Natural killer cell (primary cell): ENCODE measurements at regions not wholly inside any gene's neighbourhood (a gene's known extent, or its start where the extent isn't known, plus 50 kb on each side); places are given as distances from the start of the nearest gene placed in this dataset.

ENCODE experiments used
- ATAC-seq, 3 donors: fragments of 150-1000 bp in 2 of 3; fragments of 200-7000 bp in 1 of 3; cut with Tn5 transposase; 1 replicate in 1 of 3; 2 replicates in 2 of 3; pipeline ENCODE4 v1.10.0; 2021; ENCODE audit warnings: mild to moderate bottlenecking in 2 of 3, moderate library complexity in 2 of 3
- DNase-seq, 2 donors: peaks; one replicate each; pipeline versions ENCODE4 v3.0.0 to v3.0.0-alpha.2; 2013 to 2021; ENCODE audit warnings: mixed read lengths in 1 of 2
- H3K27ac ChIP-seq: one replicate; pipeline ENCODE4 v1.5.1; 2013; ENCODE audit warnings: mild to moderate bottlenecking, low read length
- H3K27me3 ChIP-seq: one replicate; pipeline ENCODE4 v1.6.1; 2013; ENCODE audit warnings: low read length; ENCODE audit not compliant: control insufficient read depth, insufficient read depth
- H3K36me3 ChIP-seq: one replicate; pipeline ENCODE4 v1.6.1; 2013; ENCODE audit warnings: low read length; ENCODE audit not compliant: control insufficient read depth, insufficient read depth
- H3K4me1 ChIP-seq: one replicate; pipeline ENCODE4 v1.6.1; 2013; ENCODE audit warnings: low read length; ENCODE audit not compliant: control insufficient read depth, insufficient read depth
- H3K4me3 ChIP-seq: one replicate; pipeline ENCODE4 v1.5.1; 2013; ENCODE audit warnings: low read length
- H3K9me3 ChIP-seq: one replicate; pipeline ENCODE4 v1.6.1; 2013; ENCODE audit warnings: low read length; ENCODE audit not compliant: control insufficient read depth, insufficient read depth
- H3K27ac Mint-ChIP-seq, 2 donors: one replicate each; pipeline ENCODE4 v1.8.0; 2022; ENCODE audit warnings: mild to moderate bottlenecking in 2 of 2, mixed read lengths in 2 of 2, moderate library complexity in 1 of 2
- H3K27me3 Mint-ChIP-seq, 2 donors: one replicate each; pipeline ENCODE4 v1.8.0; 2022; ENCODE audit warnings: low read depth in 2 of 2, mixed read lengths in 2 of 2
- H3K36me3 Mint-ChIP-seq: one replicate; pipeline ENCODE4 v1.8.0; 2022; ENCODE audit warnings: mixed read lengths
- H3K4me1 Mint-ChIP-seq, 2 donors: one replicate each; pipeline ENCODE4 v1.8.0; 2022; ENCODE audit warnings: mixed read lengths in 2 of 2
- H3K4me3 Mint-ChIP-seq: one replicate; pipeline ENCODE4 v1.8.0; 2022; ENCODE audit warnings: mild to moderate bottlenecking, moderate library complexity, mixed read lengths
- H3K9me3 Mint-ChIP-seq, 2 donors: one replicate each; pipeline ENCODE4 v1.8.0; 2022; ENCODE audit warnings: mixed read lengths in 2 of 2
- WGBS: methylation state at CpG from one replicate; pipeline ENCODE4 v1.1.7; 2013; ENCODE audit warnings: missing lambda C conversion rate; ENCODE audit not compliant: insufficient coverage; 5-methylcytosine and 5-hydroxymethylcytosine counted together
- intact Hi-C: fragments of 100-400 bp; cut with micrococcal nuclease; formaldehyde crosslinking; loops from one replicate; pipeline ENCODE4 v1.14.2; 2022
- TF ChIP-seq, protein P1 (sequence below): fragments of 200-600 bp; IDR thresholded peaks from one replicate; pipeline ENCODE4 v1.8.0; 2022; ENCODE audit warnings: antibody characterized with exemption

DNA sequence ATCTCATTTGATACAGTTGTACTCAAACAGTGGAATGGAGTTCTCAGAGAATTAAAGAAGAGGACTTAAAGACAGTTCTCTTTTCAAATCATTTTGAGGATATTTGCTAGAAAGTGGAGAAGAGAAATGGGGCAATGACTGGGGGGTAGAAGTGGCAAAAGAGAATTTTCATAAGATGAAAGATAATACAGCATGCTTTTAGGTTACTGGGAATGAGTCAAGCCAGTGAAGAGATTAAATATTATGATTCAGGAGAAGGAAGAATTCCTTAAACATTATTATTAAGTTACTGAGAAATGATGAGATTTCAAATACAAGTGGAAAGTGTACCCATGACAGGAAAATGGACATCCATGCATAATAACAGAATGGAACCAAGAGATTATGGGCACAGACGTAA lies 219.0 kb upstream of the DKK2 start:
- Histone ChIP-seq H3K4me1 (no peaks in the 10 kb centered on the region), H3K9me3 (no peaks in the 10 kb centered on the region), H3K27ac (no peak overlapping the region), H3K27me3 (no peaks in the 10 kb centered on the region), H3K36me3 (no peaks in the 10 kb centered on the region), H3K4me3 (no peak overlapping the region)
- no peaks in the 10 kb centered on the region for H3K4me1 Mint-ChIP-seq
- intact Hi-C loops, result no loop called here
- H3K4me3 Mint-ChIP-seq, result no peak overlapping the region
- peaks cover under 1% of the 10 kb centered on the region for H3K36me3 Mint-ChIP-seq
- DNase-seq (no peak), ATAC-seq (no peak)
- no CpG with 5 or more reads among the region's 1 CpG for WGBS
- peaks cover 2 to 4% of the 10 kb centered on the region in 2 donors for H3K9me3 Mint-ChIP-seq
- no peaks in the 10 kb centered on the region for H3K27me3 Mint-ChIP-seq
- TF ChIP-seq, protein P1, sequence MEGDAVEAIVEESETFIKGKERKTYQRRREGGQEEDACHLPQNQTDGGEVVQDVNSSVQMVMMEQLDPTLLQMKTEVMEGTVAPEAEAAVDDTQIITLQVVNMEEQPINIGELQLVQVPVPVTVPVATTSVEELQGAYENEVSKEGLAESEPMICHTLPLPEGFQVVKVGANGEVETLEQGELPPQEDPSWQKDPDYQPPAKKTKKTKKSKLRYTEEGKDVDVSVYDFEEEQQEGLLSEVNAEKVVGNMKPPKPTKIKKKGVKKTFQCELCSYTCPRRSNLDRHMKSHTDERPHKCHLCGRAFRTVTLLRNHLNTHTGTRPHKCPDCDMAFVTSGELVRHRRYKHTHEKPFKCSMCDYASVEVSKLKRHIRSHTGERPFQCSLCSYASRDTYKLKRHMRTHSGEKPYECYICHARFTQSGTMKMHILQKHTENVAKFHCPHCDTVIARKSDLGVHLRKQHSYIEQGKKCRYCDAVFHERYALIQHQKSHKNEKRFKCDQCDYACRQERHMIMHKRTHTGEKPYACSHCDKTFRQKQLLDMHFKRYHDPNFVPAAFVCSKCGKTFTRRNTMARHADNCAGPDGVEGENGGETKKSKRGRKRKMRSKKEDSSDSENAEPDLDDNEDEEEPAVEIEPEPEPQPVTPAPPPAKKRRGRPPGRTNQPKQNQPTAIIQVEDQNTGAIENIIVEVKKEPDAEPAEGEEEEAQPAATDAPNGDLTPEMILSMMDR, result no peak
- H3K27ac Mint-ChIP-seq, result no peak overlapping the region

DNA sequence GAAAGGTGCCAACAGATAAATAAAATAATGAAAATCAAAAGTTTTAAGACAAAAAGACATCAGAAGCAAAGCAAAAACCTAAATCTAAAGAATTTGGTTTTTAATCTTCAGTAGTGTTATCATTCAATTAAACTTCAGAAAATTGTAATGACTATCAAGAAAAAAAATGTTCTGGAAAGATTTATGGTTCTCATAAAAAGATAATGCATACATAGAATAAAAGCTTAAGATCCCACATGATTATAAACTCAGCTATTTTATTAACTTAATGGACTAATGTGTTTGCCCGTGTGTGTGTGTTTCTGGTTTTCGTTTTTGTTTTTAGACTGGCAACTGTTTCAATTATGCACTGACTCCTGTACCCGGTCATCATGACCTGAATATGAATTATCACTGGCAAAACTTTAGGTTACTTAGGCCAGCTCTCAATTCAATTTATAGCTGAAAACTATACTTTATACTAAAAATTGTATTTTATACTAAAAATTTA lies 217.5 kb upstream of the DKK2 start:
- DNase-seq, result no peak
- H3K4me3 Mint-ChIP-seq, result no peak overlapping the region
- peaks cover 5 to 8% of the 10 kb centered on the region in 2 donors for H3K9me3 Mint-ChIP-seq
- Histone ChIP-seq H3K9me3 (no peaks in the 10 kb centered on the region), H3K4me3 (no peak overlapping the region), H3K27me3 (no peaks in the 10 kb centered on the region), H3K4me1 (no peaks in the 10 kb centered on the region), H3K27ac (no peak overlapping the region), H3K36me3 (no peaks in the 10 kb centered on the region)
- H3K4me1 Mint-ChIP-seq, result no peaks in the 10 kb centered on the region
- no peaks in the 10 kb centered on the region for H3K27me3 Mint-ChIP-seq
- intact Hi-C loops, result no loop called here
- H3K36me3 Mint-ChIP-seq, result no peaks in the 10 kb centered on the region
- 100% methylated on average over 2 of the region's 3 CpGs for WGBS
- no peak overlapping the region for H3K27ac Mint-ChIP-seq
- TF ChIP-seq, protein P1, result no peak
- no peak for ATAC-seq

DNA sequence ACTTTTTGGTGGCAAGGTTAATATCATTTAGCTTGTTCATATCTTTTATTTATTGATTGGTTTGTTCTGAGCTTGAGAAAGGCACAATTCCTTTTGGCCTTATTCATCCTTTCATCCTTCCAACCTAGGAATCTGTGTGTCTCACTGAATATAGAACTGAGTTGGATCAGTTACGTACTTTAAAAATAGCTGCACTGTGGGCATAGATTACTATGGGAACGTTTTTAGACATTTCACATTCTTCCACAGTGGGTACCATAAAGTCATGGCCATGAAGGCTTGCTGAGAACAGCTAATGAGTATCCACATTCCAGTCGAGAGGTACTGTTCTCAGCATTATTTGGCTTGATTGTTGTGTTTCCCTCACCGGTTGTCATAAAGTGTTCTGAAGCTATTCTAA lies 217.0 kb upstream of the DKK2 start:
- H3K4me1 ChIP-seq, result no peaks in the 10 kb centered on the region
- Mint-ChIP-seq H3K27me3 (no peaks in the 10 kb centered on the region), H3K27ac (no peak overlapping the region), H3K9me3 (peaks cover 5 to 8% of the 10 kb centered on the region in 2 donors), H3K4me3 (no peak overlapping the region), H3K4me1 (no peaks in the 10 kb centered on the region), H3K36me3 (no peaks in the 10 kb centered on the region)
- TF ChIP-seq, protein P1, result no peak
- DNase-seq (no peak), ATAC-seq (no peak)
- 83% methylated on average over 4 of the region's 4 CpGs for WGBS
- no peak overlapping the region for H3K27ac ChIP-seq
- no peak overlapping the region for H3K4me3 ChIP-seq
- intact Hi-C loops, result no loop called here
- no peaks in the 10 kb centered on the region for H3K27me3 ChIP-seq
- H3K9me3 ChIP-seq, result no peaks in the 10 kb centered on the region
- H3K36me3 ChIP-seq, result no peaks in the 10 kb centered on the region

DNA sequence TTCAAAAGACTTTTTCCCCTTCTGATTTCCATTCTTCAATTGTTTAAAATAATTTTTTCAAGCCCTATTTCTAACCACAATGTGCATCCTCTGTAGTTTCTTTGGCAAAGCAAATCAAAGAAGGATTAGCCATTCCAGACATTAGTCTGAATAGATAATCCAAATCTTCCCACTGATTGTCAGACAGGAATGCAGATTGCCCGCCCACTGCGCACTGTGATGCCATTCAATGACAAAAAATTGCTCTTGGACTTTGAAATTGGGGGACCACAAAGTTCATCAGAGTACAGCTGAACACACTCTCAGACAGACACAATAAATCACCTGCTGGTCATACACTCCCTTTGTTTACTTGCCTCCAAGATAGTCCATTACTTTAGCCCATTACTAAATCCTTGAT lies 216.5 kb upstream of the DKK2 start:
- no peak for DNase-seq

More for the DNA sequence above, 216.5 kb upstream of the DKK2 start:
- H3K4me1 ChIP-seq, result no peaks in the 10 kb centered on the region
- TF ChIP-seq, protein P1, result no peak
- no peak for ATAC-seq
- no peak overlapping the region for H3K27ac ChIP-seq
- Mint-ChIP-seq H3K27ac (no peak overlapping the region), H3K27me3 (no peaks in the 10 kb centered on the region), H3K4me1 (no peaks in the 10 kb centered on the region), H3K9me3 (peaks cover 3 to 8% of the 10 kb centered on the region in 2 donors), H3K4me3 (no peak overlapping the region), H3K36me3 (no peaks in the 10 kb centered on the region)
- no peak overlapping the region for H3K4me3 ChIP-seq
- intact Hi-C loops, result no loop called here
- H3K27me3 ChIP-seq, result no peaks in the 10 kb centered on the region
- H3K36me3 ChIP-seq, result no peaks in the 10 kb centered on the region
- H3K9me3 ChIP-seq, result no peaks in the 10 kb centered on the region
- 98% methylated on average over 2 of the region's 2 CpGs for WGBS
